Ishikawa (cell line): ENCODE measurements at regions not wholly inside any gene's neighbourhood (a gene's known extent, or its start where the extent isn't known, plus 50 kb on each side); places are given as distances from the start of the nearest gene placed in this dataset.
A peak's percentile ranks its signal among the peaks of the same experiment; 100 is the strongest.

Experiments used
- CEBPB ChIP-seq: IDR thresholded peaks from 2 replicates; pipeline ENCODE4 v1.6.1; 2012
- CREB1 ChIP-seq: IDR thresholded peaks from 2 replicates; pipeline ENCODE4 v1.6.1; 2012; ENCODE audit warnings: low read depth
- EGR1 ChIP-seq: IDR thresholded peaks from 2 replicates; pipeline ENCODE4 v1.6.1; 2012
- EP300 ChIP-seq: IDR thresholded peaks from 2 replicates; pipeline ENCODE4 v1.6.1; 2012; ENCODE audit warnings: borderline replicate concordance
- FOXM1 ChIP-seq: IDR thresholded peaks from 2 replicates; pipeline ENCODE4 v1.6.1; 2012; ENCODE audit warnings: low read depth, borderline replicate concordance
- NFIC ChIP-seq: IDR thresholded peaks from 2 replicates; pipeline ENCODE4 v1.6.1; 2012
- RAD21 ChIP-seq: IDR thresholded peaks from 2 replicates; pipeline ENCODE4 v1.6.1; 2012; ENCODE audit warnings: low read depth
- REST ChIP-seq: IDR thresholded peaks from 2 replicates; pipeline ENCODE4 v1.6.1; 2012; ENCODE audit warnings: low read depth, mild to moderate bottlenecking
- TAF1 ChIP-seq: IDR thresholded peaks from 2 replicates; pipeline ENCODE4 v1.6.1; 2012; ENCODE audit warnings: low read depth, mild to moderate bottlenecking
- TCF12 ChIP-seq: IDR thresholded peaks from 2 replicates; pipeline ENCODE4 v1.6.1; 2012; ENCODE audit warnings: low read depth
- TEAD4 ChIP-seq: IDR thresholded peaks from 2 replicates; pipeline ENCODE4 v1.6.1; 2012
- YY1 ChIP-seq: IDR thresholded peaks from 2 replicates; pipeline ENCODE4 v1.6.1; 2012; ENCODE audit warnings: low read depth
- TF ChIP-seq, protein P1 (sequence below): IDR thresholded peaks from 2 replicates; pipeline ENCODE4 v1.6.1; 2012

- peak; percentile 29; the same call in 1 of the 2 replicates for TF ChIP-seq NFIC
- TF ChIP-seq YY1: no peak
- TF ChIP-seq REST: no peak
- TF ChIP-seq RAD21: no peak
- no peak for TF ChIP-seq TEAD4
- TF ChIP-seq CREB1: no peak
- TF ChIP-seq EP300: no peak
- TF ChIP-seq, protein P1, sequence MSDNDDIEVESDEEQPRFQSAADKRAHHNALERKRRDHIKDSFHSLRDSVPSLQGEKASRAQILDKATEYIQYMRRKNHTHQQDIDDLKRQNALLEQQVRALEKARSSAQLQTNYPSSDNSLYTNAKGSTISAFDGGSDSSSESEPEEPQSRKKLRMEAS: no peak
- TF ChIP-seq TAF1: no peak
- TF ChIP-seq TCF12: no peak
- no peak for TF ChIP-seq CEBPB
- TF ChIP-seq EGR1: no peak
- no peak for TF ChIP-seq FOXM1
Measured at GRCh38 chr4:176443117-176443516, 123.4 kb downstream of the SPCS3 start.
